C4-2B (cell line): ENCODE measurements at regions not wholly inside any gene's neighbourhood (a gene's known extent, or its start where the extent isn't known, plus 50 kb on each side); places are given as distances from the start of the nearest gene placed in this dataset.

Experiments used
- H3K27ac ChIP-seq: fragments of 450-650 bp; 2 replicates; pipeline ENCODE4 v1.5.1; 2017
- ZFX ChIP-seq: fragments of 450-650 bp; IDR thresholded peaks from 2 replicates; pipeline ENCODE4 v1.6.1; 2017
- TF ChIP-seq, protein P1 (sequence below): fragments of 450-650 bp; conservative IDR thresholded peaks from 2 replicates; pipeline ENCODE4 v1.5.1; 2017; ENCODE audit warnings: mild to moderate bottlenecking

DNA sequence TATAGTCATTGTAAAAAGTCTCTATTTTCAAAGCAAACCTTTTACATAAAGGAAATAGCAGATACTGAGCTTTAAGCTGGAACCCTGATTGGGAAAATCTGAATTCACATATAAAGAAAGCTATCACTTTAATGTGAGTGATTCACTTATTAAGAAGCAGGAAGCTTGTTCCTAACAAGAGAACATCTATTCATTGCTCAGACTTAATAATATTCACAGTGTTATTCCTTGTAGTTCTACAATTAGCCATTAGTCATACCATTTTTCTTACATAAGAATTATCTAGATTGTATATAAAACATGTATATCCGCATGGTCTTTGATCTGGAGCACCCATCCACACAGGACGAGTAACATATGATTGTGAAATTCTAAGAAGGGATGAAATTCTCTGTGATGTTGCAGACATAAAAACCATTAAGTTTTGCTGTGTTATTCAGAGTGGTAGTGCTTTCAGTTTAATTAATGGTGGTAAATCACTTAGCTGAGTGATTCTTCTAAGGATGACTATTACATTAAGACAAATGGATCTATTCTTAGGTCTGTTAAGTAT is 71.1 kb upstream of the FOXQ1 start:
- TF ChIP-seq ZFX = no peak
- TF ChIP-seq, protein P1, sequence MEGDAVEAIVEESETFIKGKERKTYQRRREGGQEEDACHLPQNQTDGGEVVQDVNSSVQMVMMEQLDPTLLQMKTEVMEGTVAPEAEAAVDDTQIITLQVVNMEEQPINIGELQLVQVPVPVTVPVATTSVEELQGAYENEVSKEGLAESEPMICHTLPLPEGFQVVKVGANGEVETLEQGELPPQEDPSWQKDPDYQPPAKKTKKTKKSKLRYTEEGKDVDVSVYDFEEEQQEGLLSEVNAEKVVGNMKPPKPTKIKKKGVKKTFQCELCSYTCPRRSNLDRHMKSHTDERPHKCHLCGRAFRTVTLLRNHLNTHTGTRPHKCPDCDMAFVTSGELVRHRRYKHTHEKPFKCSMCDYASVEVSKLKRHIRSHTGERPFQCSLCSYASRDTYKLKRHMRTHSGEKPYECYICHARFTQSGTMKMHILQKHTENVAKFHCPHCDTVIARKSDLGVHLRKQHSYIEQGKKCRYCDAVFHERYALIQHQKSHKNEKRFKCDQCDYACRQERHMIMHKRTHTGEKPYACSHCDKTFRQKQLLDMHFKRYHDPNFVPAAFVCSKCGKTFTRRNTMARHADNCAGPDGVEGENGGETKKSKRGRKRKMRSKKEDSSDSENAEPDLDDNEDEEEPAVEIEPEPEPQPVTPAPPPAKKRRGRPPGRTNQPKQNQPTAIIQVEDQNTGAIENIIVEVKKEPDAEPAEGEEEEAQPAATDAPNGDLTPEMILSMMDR = no peak
- H3K27ac ChIP-seq = no peak overlapping the region

DNA sequence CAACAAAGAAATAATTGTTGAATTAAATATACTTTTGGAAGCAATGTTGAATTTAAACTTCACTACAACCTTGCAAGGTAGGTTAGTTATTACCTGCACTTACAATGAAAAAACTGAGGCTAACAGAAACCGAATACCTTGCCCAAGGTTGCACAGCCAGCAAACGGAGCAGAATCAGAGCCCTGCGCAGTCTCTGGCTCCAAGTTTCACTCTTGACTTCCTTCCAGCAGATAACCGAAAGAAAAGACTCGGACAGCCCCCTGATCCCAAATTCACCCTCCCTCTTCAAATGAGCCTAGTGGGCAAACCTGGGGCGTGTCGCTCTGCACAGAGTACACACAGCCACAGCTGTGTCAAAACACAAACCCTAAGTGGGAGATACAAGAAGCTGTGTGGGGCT is 72.1 kb upstream of the FOXQ1 start:
- no peak overlapping the region for H3K27ac ChIP-seq
- no peak for TF ChIP-seq ZFX
- TF ChIP-seq, protein P1 = no peak

DNA sequence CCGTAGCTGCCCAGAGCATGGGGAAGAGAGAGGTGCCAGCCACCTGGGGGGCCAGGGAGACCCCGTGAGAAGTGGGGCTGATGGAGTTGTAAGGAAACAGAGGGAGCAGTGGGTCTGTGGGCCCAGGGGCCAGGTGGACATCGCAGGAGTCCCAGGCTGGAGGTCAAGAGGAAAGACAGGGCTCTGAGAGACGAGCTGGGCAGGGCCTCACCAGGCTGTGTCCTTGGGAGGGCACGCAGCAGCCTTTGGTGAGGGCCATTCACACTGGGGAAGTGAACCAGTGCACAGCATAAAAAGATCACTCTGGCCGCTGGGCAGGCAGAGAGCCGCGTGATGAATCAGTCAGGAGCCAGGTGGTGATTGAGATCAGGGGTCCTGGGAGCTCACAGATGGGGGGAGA is 73.9 kb upstream of the FOXQ1 start:
- H3K27ac ChIP-seq = no peak overlapping the region
- no peak for TF ChIP-seq ZFX
- TF ChIP-seq, protein P1 = no peak

DNA sequence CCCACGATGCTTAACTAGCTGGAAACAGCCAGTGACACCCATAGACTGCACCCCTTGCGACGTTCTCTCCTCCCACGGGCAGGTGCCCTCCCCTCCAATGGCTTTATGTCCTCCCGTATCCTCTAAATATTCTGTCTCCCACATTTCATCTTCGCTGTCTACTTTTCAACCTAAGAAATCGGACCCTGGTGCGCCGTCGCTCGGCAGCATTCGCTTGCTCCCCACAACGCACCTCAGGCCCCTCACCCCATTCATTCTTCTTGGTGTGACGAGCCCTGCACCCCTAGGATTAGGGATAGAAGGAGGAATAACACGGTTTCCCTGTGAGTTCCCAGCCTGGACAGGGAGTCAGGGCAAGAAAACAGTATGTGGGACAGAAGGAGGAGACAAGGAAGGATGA is 74.3 kb upstream of the FOXQ1 start:
- TF ChIP-seq ZFX = no peak
- TF ChIP-seq, protein P1 = no peak
- H3K27ac ChIP-seq = no peak overlapping the region

DNA sequence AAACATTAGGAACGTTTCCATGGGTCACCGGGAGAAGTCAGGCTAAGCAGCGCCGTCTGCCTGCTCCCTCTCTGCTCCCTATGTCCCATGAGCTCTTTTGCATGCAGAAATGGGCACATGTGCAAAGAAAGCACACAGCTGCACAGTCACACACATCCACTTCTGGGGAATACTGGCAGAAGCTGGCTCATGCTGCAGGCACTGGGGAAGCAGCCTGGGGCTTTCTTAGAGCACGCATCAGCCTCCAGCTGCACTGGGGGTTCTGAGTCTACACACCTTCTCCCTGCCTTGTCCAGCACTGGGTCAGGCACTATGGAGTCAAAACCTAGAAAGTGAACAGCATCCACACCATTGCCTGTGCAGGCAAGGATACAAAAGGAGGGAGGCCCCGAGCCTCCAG is 76.1 kb upstream of the FOXQ1 start:
- TF ChIP-seq, protein P1 = no peak
- no peak overlapping the region for H3K27ac ChIP-seq

DNA sequence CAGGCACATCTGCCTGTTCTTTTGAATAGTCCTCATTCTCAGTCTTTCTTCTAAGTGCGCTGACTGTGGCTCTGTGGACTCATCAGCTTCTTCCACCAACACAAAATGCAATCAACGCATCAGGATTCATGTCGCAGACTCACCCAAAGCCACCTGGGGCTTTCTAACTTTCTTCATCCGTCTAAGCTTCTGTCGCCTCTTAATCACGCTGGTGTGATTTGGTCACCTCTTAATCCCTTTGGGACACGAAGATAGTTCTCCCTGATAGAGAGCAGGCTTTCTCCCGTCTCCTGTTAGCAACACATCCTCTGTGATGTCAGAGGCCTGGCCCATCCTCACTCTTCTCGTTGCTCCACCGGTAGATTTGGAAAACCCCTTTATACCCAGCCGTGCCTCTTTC is 78.0 kb upstream of the FOXQ1 start:
- TF ChIP-seq ZFX = no peak
- TF ChIP-seq, protein P1 = no peak
- H3K27ac ChIP-seq = no peak overlapping the region

DNA sequence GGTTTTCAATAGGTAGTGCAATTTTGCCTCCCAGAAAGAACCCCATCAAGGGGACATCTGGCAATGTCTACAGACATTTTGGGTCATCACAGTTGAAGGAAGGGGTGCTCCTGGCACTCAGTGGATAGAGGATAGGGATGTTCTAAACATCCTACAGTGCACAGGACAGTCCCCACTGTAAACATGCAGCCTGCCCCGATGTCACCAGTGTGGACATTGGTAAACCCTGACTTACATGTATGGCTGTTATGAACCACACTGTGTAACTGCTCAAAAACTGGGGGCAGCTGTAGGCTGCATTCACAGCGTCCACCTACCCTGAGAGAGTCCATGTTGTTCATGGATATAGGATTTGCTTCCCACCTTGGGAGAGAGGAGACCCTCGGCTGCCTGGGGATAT is 79.3 kb upstream of the FOXQ1 start:
- TF ChIP-seq ZFX = no peak
- TF ChIP-seq, protein P1 = no peak
- no peak overlapping the region for H3K27ac ChIP-seq
